Fibroblast of villous mesenchyme (primary cell): ENCODE measurements at regions not wholly inside any gene's neighbourhood (a gene's known extent, or its start where the extent isn't known, plus 50 kb on each side); places are given as distances from the start of the nearest gene placed in this dataset.

Experiments
- DNase-seq: peaks from one replicate; pipeline ENCODE4 v3.0.0-alpha.2; 2010; ENCODE audit warnings: low read depth
- H3K4me3 ChIP-seq: 2 replicates; pipeline ENCODE4 v1.5.1; 2011; ENCODE audit warnings: low read depth, mild to moderate bottlenecking, low read length
- TF ChIP-seq, protein P1 (sequence below): IDR thresholded peaks from 2 replicates; pipeline ENCODE4 v1.5.1; 2012; ENCODE audit warnings: low read depth, mild to moderate bottlenecking, low read length; ENCODE audit not compliant: insufficient read depth

GRCh38 chr16:79845734-79846135 lies 245.2 kb upstream of the MAF start:
- no peak overlapping the region for H3K4me3 ChIP-seq
- DNase-seq: no peak
- TF ChIP-seq, protein P1, sequence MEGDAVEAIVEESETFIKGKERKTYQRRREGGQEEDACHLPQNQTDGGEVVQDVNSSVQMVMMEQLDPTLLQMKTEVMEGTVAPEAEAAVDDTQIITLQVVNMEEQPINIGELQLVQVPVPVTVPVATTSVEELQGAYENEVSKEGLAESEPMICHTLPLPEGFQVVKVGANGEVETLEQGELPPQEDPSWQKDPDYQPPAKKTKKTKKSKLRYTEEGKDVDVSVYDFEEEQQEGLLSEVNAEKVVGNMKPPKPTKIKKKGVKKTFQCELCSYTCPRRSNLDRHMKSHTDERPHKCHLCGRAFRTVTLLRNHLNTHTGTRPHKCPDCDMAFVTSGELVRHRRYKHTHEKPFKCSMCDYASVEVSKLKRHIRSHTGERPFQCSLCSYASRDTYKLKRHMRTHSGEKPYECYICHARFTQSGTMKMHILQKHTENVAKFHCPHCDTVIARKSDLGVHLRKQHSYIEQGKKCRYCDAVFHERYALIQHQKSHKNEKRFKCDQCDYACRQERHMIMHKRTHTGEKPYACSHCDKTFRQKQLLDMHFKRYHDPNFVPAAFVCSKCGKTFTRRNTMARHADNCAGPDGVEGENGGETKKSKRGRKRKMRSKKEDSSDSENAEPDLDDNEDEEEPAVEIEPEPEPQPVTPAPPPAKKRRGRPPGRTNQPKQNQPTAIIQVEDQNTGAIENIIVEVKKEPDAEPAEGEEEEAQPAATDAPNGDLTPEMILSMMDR: no peak

GRCh38 chr16:79845033-79845733 lies 244.6 kb upstream of the MAF start:
- no peak for DNase-seq
- TF ChIP-seq, protein P1: no peak
- no peak overlapping the region for H3K4me3 ChIP-seq

- TF ChIP-seq, protein P1: no peak
- H3K4me3 ChIP-seq: no peak overlapping the region
- DNase-seq: no peak
Observed at GRCh38 chr16:79844603-79845002, 244.1 kb upstream of the MAF start.

GRCh38 chr16:79843631-79844043 lies 243.1 kb upstream of the MAF start:
- DNase-seq: no peak
- TF ChIP-seq, protein P1: no peak
- H3K4me3 ChIP-seq: no peak overlapping the region

DNA sequence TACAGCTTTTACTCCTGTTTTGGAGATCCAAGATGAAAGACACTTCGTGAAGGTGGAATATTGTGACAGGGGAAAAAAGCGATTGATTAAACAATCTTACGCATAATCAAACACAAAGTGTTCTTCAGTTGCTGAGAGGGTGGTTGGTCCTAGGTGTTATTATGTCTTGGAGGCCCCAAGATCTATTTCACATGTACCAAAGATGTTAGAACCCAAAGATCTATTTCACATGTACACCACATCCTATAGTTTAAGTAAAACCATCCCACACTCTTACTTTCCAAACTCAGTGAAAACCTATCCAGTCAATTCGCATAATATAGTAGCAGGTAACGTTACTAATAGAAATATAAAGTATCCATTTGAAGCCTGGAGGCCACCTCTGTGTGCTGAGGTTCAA lies 242.6 kb upstream of the MAF start:
- TF ChIP-seq, protein P1: no peak
- H3K4me3 ChIP-seq: no peak overlapping the region
- no peak for DNase-seq

GRCh38 chr16:79842197-79842596 lies 241.7 kb upstream of the MAF start:
- TF ChIP-seq, protein P1: no peak
- no peak overlapping the region for H3K4me3 ChIP-seq
- DNase-seq: no peak
